GM19463 (cell line): ENCODE measurements at regions not wholly inside any gene's neighbourhood (a gene's known extent, or its start where the extent isn't known, plus 50 kb on each side); places are given as distances from the start of the nearest gene placed in this dataset.

ENCODE experiments used
- ATAC-seq: cut with Tn5 transposase; IDR thresholded peaks from one replicate; pipeline ENCODE4 v1.9.1; 2021; ENCODE audit warnings: mild to moderate bottlenecking, moderate library complexity; ENCODE audit not compliant: unreplicated experiment

- no peak for ATAC-seq
Observed at GRCh38 chr7:84684836-84685480, 490.4 kb upstream of the SEMA3A start.

GRCh38 chr7:84682543-84682942 is 488.0 kb upstream of the SEMA3A start:
- no peak for ATAC-seq

- ATAC-seq, result no peak
Observed at GRCh38 chr7:84678841-84679240, 484.3 kb upstream of the SEMA3A start.

- ATAC-seq, result no peak
Observed at GRCh38 chr7:84677117-84677732, 482.6 kb upstream of the SEMA3A start.

GRCh38 chr7:84675633-84676034 is 481.0 kb upstream of the SEMA3A start:
- ATAC-seq, result no peak

- ATAC-seq, result no peak
Observed at GRCh38 chr7:84674236-84674913, 479.8 kb upstream of the SEMA3A start.

- ATAC-seq, result no peak
Observed at GRCh38 chr7:84669177-84669732, 474.7 kb upstream of the SEMA3A start.

GRCh38 chr7:84668116-84668515 is 473.5 kb upstream of the SEMA3A start:
- no peak for ATAC-seq

GRCh38 chr7:84666651-84667050 is 472.1 kb upstream of the SEMA3A start:
- ATAC-seq, result no peak

- no peak for ATAC-seq
Observed at GRCh38 chr7:84665339-84665738, 470.8 kb upstream of the SEMA3A start.

- ATAC-seq, result no peak
Observed at GRCh38 chr7:84664626-84665025, 470.0 kb upstream of the SEMA3A start.

GRCh38 chr7:84663224-84663623 is 468.6 kb upstream of the SEMA3A start:
- no peak for ATAC-seq

- no peak for ATAC-seq
Observed at GRCh38 chr7:84658286-84658685, 463.7 kb upstream of the SEMA3A start.

GRCh38 chr7:84654273-84654672 is 459.7 kb upstream of the SEMA3A start:
- no peak for ATAC-seq

- no peak for ATAC-seq
Observed at GRCh38 chr7:84651876-84652275, 457.3 kb upstream of the SEMA3A start.

GRCh38 chr7:84647797-84648757 is 453.5 kb upstream of the SEMA3A start:
- ATAC-seq, result no peak

GRCh38 chr7:84642611-84643010 is 448.0 kb upstream of the SEMA3A start:
- ATAC-seq, result no peak

GRCh38 chr7:84640637-84641036 is 446.0 kb upstream of the SEMA3A start:
- ATAC-seq, result no peak

- no peak for ATAC-seq
Observed at GRCh38 chr7:84638339-84638697, 443.7 kb upstream of the SEMA3A start.

GRCh38 chr7:84637568-84638338 is 443.2 kb upstream of the SEMA3A start:
- no peak for ATAC-seq
